SU-DHL-6 (cell line): ENCODE measurements at regions not wholly inside any gene's neighbourhood (a gene's known extent, or its start where the extent isn't known, plus 50 kb on each side); places are given as distances from the start of the nearest gene placed in this dataset.

Experiments used
- H2AFZ ChIP-seq: fragments of 200-600 bp; sonication (generic); 2 replicates; pipeline ENCODE4 v1.6.1; 2014; ENCODE audit warnings: low read depth, mild to moderate bottlenecking, moderate library complexity, mixed read lengths, antibody characterized with exemption, low read length; ENCODE audit not compliant: severe bottlenecking
- H3F3A ChIP-seq: fragments of 200-600 bp; shearing (Covaris generic); 2 replicates; pipeline ENCODE4 v1.6.0; 2016; ENCODE audit warnings: antibody characterized with exemption, mild to moderate bottlenecking; ENCODE audit not compliant: insufficient read depth
- H3K27ac ChIP-seq: fragments of 200-600 bp; sonication (generic); 2 replicates; pipeline ENCODE4 v1.5.1; 2016; ENCODE audit warnings: low read depth, mild to moderate bottlenecking, low read length, moderate library complexity, mixed read lengths
- H3K27me3 ChIP-seq: fragments of 200-600 bp; sonication (generic), shearing (Covaris generic); 2 replicates; pipeline ENCODE4 v1.6.0; 2014; ENCODE audit warnings: mild to moderate bottlenecking, low read length
- H3K36me3 ChIP-seq: fragments of 200-600 bp; sonication (generic); 2 replicates; pipeline ENCODE4 v1.6.1; 2014; ENCODE audit warnings: mild to moderate bottlenecking, low read length, mixed read lengths
- H3K4me2 ChIP-seq: fragments of 300-600, 200-600 bp; shearing (Covaris generic), sonication (generic); 2 replicates; pipeline ENCODE4 v1.6.0; 2014; ENCODE audit warnings: low read length, low read depth, mild to moderate bottlenecking; ENCODE audit not compliant: poor library complexity, severe bottlenecking
- H3K4me3 ChIP-seq: fragments of 200-600 bp; sonication (generic); 2 replicates; pipeline ENCODE4 v1.5.1; 2014; ENCODE audit warnings: antibody characterized with exemption, low read length, mild to moderate bottlenecking, mixed read lengths; ENCODE audit not compliant: insufficient read depth, poor library complexity, severe bottlenecking
- H3K79me2 ChIP-seq: fragments of 200-600 bp; sonication (generic); 2 replicates; pipeline ENCODE4 v1.6.1; 2014; ENCODE audit warnings: mild to moderate bottlenecking, low read length, moderate library complexity; ENCODE audit not compliant: insufficient read depth
- H3K9ac ChIP-seq: fragments of 200-600 bp; sonication (generic); 2 replicates; pipeline ENCODE4 v1.7.0; 2014; ENCODE audit warnings: mild to moderate bottlenecking, low read length
- H3K9me2 ChIP-seq: fragments of 200-600 bp; sonication (generic); replicated peaks from 2 replicates; pipeline ENCODE4 v1.6.1; 2014; ENCODE audit warnings: low read length; ENCODE audit not compliant: insufficient read depth
- H3K9me3 ChIP-seq: fragments of 200-600 bp; sonication (generic); 2 replicates; pipeline ENCODE4 v1.6.1; 2014; ENCODE audit warnings: low read length, mixed read lengths; ENCODE audit not compliant: insufficient read depth
- H4K20me1 ChIP-seq: fragments of 200-600 bp; sonication (generic); 2 replicates; pipeline ENCODE4 v1.6.1; 2014; ENCODE audit warnings: low read depth, mild to moderate bottlenecking, antibody characterized with exemption, low read length, moderate library complexity, mixed read lengths
- CTCF ChIP-seq: fragments of 200-600 bp; sonication (generic); IDR thresholded peaks from one replicate; pipeline ENCODE4 v1.5.1; 2017; ENCODE audit warnings: antibody characterized with exemption, mild to moderate bottlenecking, low read length, moderate library complexity; ENCODE audit not compliant: insufficient read depth, poor library complexity, severe bottlenecking
- EZH2phosphoT487 ChIP-seq: fragments of 200-600 bp; sonication (generic), shearing (Covaris generic); conservative IDR thresholded peaks from 2 replicates; pipeline ENCODE4 v1.6.1; 2018; ENCODE audit warnings: mild to moderate bottlenecking, antibody characterized with exemption, low read length, moderate library complexity, mixed read lengths

- Histone ChIP-seq H3K27me3 (no peaks in the 10 kb centered on the region), H2AFZ (no peak overlapping the region), H3K9me2 (no peaks in the 10 kb centered on the region), H3K9me3 (no peaks in the 10 kb centered on the region), H4K20me1 (no peaks in the 10 kb centered on the region), H3K79me2 (no peaks in the 10 kb centered on the region), H3K9ac (no peak overlapping the region), H3K4me2 (no peak overlapping the region), H3K27ac (no peak overlapping the region), H3K4me3 (no peak overlapping the region), H3K36me3 (no peaks in the 10 kb centered on the region), H3F3A (no peaks in the 10 kb centered on the region)
- no peak for TF ChIP-seq EZH2phosphoT487
- no peak for TF ChIP-seq CTCF
Measured at GRCh38 chr2:120909102-120909501, 173.4 kb downstream of the GLI2 start.

- Histone ChIP-seq H3K9me3 (no peaks in the 10 kb centered on the region), H3F3A (no peaks in the 10 kb centered on the region), H2AFZ (no peak overlapping the region), H3K4me3 (no peak overlapping the region), H3K4me2 (no peak overlapping the region), H3K79me2 (no peaks in the 10 kb centered on the region), H3K36me3 (no peaks in the 10 kb centered on the region), H3K27me3 (no peaks in the 10 kb centered on the region), H3K27ac (no peak overlapping the region), H3K9ac (no peak overlapping the region), H4K20me1 (no peaks in the 10 kb centered on the region), H3K9me2 (no peaks in the 10 kb centered on the region)
- TF ChIP-seq EZH2phosphoT487: no peak
- no peak for TF ChIP-seq CTCF
Measured at GRCh38 chr2:120910164-120910563, 174.5 kb downstream of the GLI2 start.

- Histone ChIP-seq H3K4me3 (no peak overlapping the region), H2AFZ (no peak overlapping the region), H4K20me1 (no peaks in the 10 kb centered on the region), H3K27ac (no peak overlapping the region), H3K27me3 (no peaks in the 10 kb centered on the region), H3K79me2 (no peaks in the 10 kb centered on the region), H3F3A (no peaks in the 10 kb centered on the region), H3K9ac (no peak overlapping the region), H3K36me3 (no peaks in the 10 kb centered on the region), H3K9me3 (no peaks in the 10 kb centered on the region), H3K4me2 (no peak overlapping the region), H3K9me2 (no peaks in the 10 kb centered on the region)
- TF ChIP-seq CTCF (no peak), EZH2phosphoT487 (no peak)
Measured at GRCh38 chr2:120910956-120911951, 175.6 kb downstream of the GLI2 start.
